Esophagus (tissue), 2 donors: ENCODE measurements at regions not wholly inside any gene's neighbourhood (a gene's known extent, or its start where the extent isn't known, plus 50 kb on each side); places are given as distances from the start of the nearest gene placed in this dataset.

ENCODE experiments used
- H3K27ac ChIP-seq, 2 donors: one replicate each; pipeline ENCODE4 v1.5.1; 2013; ENCODE audit warnings: low read depth in 2 of 2, mild to moderate bottlenecking in 2 of 2, inconsistent platforms in 1 of 2, low read length in 1 of 2, moderate library complexity in 1 of 2
- H3K27me3 ChIP-seq, 2 donors: one replicate each; pipeline ENCODE4 v1.6.1; 2013; ENCODE audit warnings: low read length in 2 of 2, control low read depth in 1 of 2, mild to moderate bottlenecking in 1 of 2; ENCODE audit not compliant: insufficient read depth in 2 of 2, control insufficient read depth in 1 of 2
- H3K36me3 ChIP-seq, 2 donors: one replicate each; pipeline ENCODE4 v1.6.1; 2013; ENCODE audit warnings: low read length in 1 of 2; ENCODE audit not compliant: control insufficient read depth in 2 of 2, insufficient read depth in 2 of 2
- H3K4me1 ChIP-seq, 2 donors: one replicate each; pipeline ENCODE4 v1.6.1; 2013; ENCODE audit warnings: low read length in 1 of 2; ENCODE audit not compliant: control insufficient read depth in 2 of 2, insufficient read depth in 2 of 2
- H3K4me3 ChIP-seq, 2 donors: one replicate each; pipeline ENCODE4 v1.5.1; 2013; ENCODE audit warnings: low read length in 2 of 2, mild to moderate bottlenecking in 2 of 2, low read depth in 1 of 2, moderate library complexity in 1 of 2
- H3K9me3 ChIP-seq, 2 donors: one replicate each; pipeline ENCODE4 v1.6.1; 2013; ENCODE audit warnings: mild to moderate bottlenecking in 2 of 2, low read depth in 1 of 2, low read length in 1 of 2, moderate library complexity in 1 of 2; ENCODE audit not compliant: control insufficient read depth in 2 of 2, insufficient read depth in 1 of 2
- WGBS, 2 donors: extraction: QIAGEN DNeasy Blood & Tissue Kit; methylation state at CpG; one replicate each; pipeline ENCODE4 v1.1.7; 2013; 5-methylcytosine and 5-hydroxymethylcytosine counted together
- donor health status: healthy with polysubstance abuse.
- donor health status: Bipolar disorder and iron deficiency.

DNA sequence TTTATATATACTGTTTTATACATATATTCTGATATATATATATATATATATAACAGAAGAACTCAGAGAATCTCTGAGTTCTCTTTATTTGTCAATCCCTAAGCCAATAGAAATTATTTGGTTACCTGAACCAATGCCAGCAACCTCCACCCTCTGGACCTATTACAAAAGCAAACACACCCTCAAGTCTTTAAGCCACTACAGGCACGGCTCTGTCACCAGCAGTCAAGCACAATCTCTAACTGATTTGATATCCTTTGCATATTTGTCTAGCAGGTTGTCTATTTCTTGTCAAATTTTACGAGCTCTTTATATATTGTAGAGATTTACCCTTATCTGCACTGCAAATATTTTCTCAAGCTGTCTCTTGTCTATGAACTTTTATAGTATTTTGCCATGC is 66.6 kb upstream of the TOPAZ1 start:
- peaks cover 0 to 3% of the 10 kb centered on the region in 2 donors for H3K27me3 ChIP-seq
- 39 to 49% methylated on average over 2 of the region's 2 CpGs for WGBS, 2 donors
- no peak overlapping the region for H3K4me3 ChIP-seq
- H3K27ac ChIP-seq = no peak overlapping the region
- no peaks in the 10 kb centered on the region for H3K4me1 ChIP-seq
- H3K9me3 ChIP-seq = peaks cover 0 to 3% of the 10 kb centered on the region in 2 donors
- H3K36me3 ChIP-seq = no peaks in the 10 kb centered on the region

DNA sequence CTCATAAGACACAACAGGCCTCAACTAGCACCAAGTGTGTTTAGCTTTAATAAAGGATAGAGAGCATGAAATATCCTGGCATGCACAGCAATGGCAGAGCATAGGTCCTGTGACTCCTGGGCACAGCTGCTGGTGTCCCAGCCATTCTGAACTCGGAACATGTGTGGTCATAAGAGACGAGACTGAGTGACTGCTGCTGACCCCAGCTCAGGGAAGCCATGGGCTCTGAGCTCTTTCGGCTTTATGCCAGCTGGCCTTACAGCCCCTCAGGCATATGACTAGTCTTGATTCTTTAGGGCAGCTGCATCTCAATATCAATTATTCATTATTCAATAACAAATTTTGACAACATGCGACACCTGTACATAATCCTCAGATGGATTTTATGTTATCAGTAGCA is 62.4 kb upstream of the TOPAZ1 start:
- no peak overlapping the region for H3K27ac ChIP-seq
- H3K27me3 ChIP-seq = no peaks in the 10 kb centered on the region
- no peaks in the 10 kb centered on the region for H3K36me3 ChIP-seq
- H3K4me3 ChIP-seq = no peak overlapping the region
- 80% methylated on average over 4 of the region's 4 CpGs for WGBS, 2 donors
- no peaks in the 10 kb centered on the region for H3K4me1 ChIP-seq
- no peaks in the 10 kb centered on the region for H3K9me3 ChIP-seq

DNA sequence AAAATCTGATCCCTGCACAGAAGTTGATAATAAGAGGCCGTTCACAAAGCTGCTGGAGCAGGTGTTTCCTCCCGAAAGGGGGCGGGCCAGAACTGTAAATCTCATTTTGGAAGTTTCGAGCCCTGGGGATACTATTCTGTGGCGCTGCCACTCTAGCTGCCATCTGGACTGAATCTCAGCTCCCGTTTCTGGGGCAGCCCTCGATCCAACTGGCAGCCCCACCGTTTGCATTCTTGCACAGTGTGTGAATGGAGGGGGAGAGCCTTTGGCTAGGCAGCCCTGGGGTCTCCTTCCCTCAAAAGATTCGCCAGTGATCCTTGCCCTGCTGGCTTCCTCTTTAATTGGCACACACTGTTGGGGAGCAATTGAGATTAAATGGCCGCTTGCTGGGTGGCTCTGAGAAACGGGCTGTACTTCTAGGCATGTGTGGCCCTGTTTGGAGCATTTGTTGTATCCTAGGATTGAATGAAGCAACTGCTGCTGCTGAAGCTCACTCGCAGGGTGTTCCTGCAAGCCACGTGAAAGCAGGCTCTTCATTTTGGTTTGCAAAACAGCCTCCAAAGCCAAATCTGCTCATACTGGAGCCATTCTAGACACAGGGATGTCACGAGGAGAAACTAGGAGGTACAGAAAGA is 57.2 kb upstream of the TOPAZ1 start:
- 36 to 40% methylated on average over 14 of the region's 14 CpGs for WGBS, 2 donors

DNA sequence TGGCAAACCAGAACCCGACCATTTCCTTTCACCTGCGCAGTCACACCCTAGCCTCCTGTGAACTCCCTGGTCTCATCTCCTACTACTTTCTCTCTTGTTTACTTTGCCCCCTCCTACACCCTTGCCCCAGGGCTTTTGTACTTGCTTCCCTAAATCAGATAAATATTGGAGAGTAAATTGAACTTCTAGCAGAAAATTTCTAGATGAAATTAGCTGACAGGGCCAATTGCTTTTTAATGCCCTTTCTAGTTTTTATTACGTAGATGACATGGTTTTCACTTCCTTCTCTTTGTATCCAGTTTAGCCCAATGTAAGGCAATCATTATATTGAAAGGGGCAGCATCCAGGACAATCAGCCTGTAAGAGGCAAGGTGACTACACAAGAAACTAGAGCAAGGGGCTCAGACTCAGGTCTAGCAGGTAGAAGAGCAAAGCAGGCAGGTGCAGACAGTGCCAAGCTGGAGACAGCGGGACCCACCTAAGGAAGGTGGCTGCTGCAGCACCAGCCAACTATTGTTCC is 56.2 kb upstream of the TOPAZ1 start:
- Histone ChIP-seq H3K4me1 (no peaks in the 10 kb centered on the region), H3K9me3 (peaks cover 0 to 2% of the 10 kb centered on the region in 2 donors), H3K4me3 (no peak overlapping the region), H3K27ac (no peak overlapping the region), H3K36me3 (no peaks in the 10 kb centered on the region), H3K27me3 (no peaks in the 10 kb centered on the region)
- 80 to 82% methylated on average over 4 of the region's 4 CpGs for WGBS, 2 donors

More for the DNA sequence above, 57.2 kb upstream of the TOPAZ1 start:
- peaks cover 0 to 2% of the 10 kb centered on the region in 2 donors for H3K9me3 ChIP-seq
- no peak overlapping the region for H3K4me3 ChIP-seq
- no peaks in the 10 kb centered on the region for H3K36me3 ChIP-seq
- no peak overlapping the region for H3K27ac ChIP-seq
- no peaks in the 10 kb centered on the region for H3K27me3 ChIP-seq
- no peaks in the 10 kb centered on the region for H3K4me1 ChIP-seq

DNA sequence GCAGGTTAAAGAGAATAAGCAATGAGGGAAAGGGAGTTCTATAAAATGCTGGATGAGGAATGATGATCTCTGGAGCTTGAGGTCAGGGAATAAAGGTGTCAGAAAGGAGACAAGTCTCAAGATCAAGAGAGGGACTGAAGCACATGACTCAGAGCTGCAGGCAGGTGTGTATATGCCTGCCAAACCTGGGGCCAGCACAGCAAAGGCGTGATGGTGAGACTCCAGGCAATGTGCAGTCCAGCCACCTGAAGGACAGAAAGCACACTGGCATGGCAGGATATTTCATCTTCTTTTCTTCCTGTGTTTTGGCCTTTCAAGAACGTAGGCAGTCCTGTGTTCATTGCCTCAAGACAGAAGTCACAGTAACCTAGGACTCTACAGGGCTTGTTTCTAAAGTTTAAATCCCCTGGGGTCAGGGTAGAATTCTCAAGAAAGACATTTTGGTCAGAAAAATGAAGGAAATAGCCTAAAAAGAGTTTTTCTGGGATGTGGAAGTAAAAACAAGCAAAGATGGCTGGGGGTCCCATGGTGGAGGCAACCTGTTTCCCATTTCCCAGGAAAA is 55.5 kb upstream of the TOPAZ1 start:
- no peaks in the 10 kb centered on the region for H3K4me1 ChIP-seq
- no peaks in the 10 kb centered on the region for H3K27me3 ChIP-seq
- no peak overlapping the region for H3K27ac ChIP-seq
- H3K36me3 ChIP-seq = no peaks in the 10 kb centered on the region
- H3K4me3 ChIP-seq = no peak overlapping the region
- peaks cover 0 to 3% of the 10 kb centered on the region in 2 donors for H3K9me3 ChIP-seq
- WGBS, 2 donors = 62 to 67% methylated on average over 2 of the region's 2 CpGs

DNA sequence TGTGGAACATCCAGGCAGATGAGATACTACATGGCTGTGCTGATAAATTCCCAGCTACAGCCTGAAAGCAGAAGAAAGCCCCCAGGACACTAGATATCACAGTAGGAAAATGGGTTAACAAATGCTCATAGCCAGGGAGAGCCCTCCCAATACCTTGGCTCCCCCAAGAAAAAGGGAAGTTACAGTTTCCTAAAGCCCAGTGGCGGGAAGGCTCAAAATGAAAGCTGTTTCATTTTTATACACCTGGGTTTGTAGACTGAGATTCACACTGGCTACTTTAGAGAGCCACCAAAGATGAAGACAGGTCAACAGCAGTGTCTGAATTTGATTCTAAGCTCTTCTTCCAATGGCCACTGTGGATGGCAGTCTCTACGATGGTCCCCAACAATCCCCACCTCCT is 55.0 kb upstream of the TOPAZ1 start:
- Histone ChIP-seq H3K27me3 (no peaks in the 10 kb centered on the region), H3K9me3 (peaks cover 0 to 4% of the 10 kb centered on the region in 2 donors), H3K36me3 (no peaks in the 10 kb centered on the region), H3K4me1 (no peaks in the 10 kb centered on the region), H3K4me3 (no peak overlapping the region), H3K27ac (no peak overlapping the region)
- 35 to 65% methylated on average over 2 of the region's 2 CpGs for WGBS, 2 donors
